NT2/D1 (cell line): ENCODE measurements at regions not wholly inside any gene's neighbourhood (a gene's known extent, or its start where the extent isn't known, plus 50 kb on each side); places are given as distances from the start of the nearest gene placed in this dataset.

Experiments used
- DNase-seq: peaks from one replicate; pipeline ENCODE4 v3.0.0-alpha.2; 2011; ENCODE audit warnings: low read depth, low spot score
- H3K27me3 ChIP-seq: 2 replicates; pipeline ENCODE4 v1.6.0; 2011; ENCODE audit warnings: mild to moderate bottlenecking; ENCODE audit not compliant: insufficient read length, insufficient read depth
- H3K36me3 ChIP-seq: 2 replicates; pipeline ENCODE4 v1.6.1; 2011; ENCODE audit warnings: mild to moderate bottlenecking, low read length, mixed read lengths; ENCODE audit not compliant: insufficient read depth, insufficient read length
- H3K4me1 ChIP-seq: 2 replicates; pipeline ENCODE4 v1.5.1; 2011; ENCODE audit not compliant: insufficient read depth, insufficient read length
- H3K4me3 ChIP-seq: 2 replicates; pipeline ENCODE4 v1.5.1; 2011; ENCODE audit warnings: low read depth; ENCODE audit not compliant: insufficient read length
- H3K9ac ChIP-seq: 2 replicates; pipeline ENCODE4 v1.6.0; 2011; ENCODE audit warnings: low read depth; ENCODE audit not compliant: insufficient read length
- H3K9me3 ChIP-seq: 2 replicates; pipeline ENCODE4 v1.5.1; 2011; ENCODE audit warnings: mild to moderate bottlenecking, low read length; ENCODE audit not compliant: insufficient read depth
- SUZ12 ChIP-seq: IDR thresholded peaks from 2 replicates; pipeline ENCODE4 v1.6.1; 2011; ENCODE audit not compliant: insufficient read length, insufficient read depth; ENCODE audit errors: extremely low read depth
- YY1 ChIP-seq: IDR thresholded peaks from 2 replicates; pipeline ENCODE4 v1.6.1; 2011; ENCODE audit not compliant: insufficient read length, insufficient read depth
- ZNF274 ChIP-seq: IDR thresholded peaks from 2 replicates; pipeline ENCODE4 v1.6.1; 2011; ENCODE audit warnings: mild to moderate bottlenecking, low read depth, low read length

DNA sequence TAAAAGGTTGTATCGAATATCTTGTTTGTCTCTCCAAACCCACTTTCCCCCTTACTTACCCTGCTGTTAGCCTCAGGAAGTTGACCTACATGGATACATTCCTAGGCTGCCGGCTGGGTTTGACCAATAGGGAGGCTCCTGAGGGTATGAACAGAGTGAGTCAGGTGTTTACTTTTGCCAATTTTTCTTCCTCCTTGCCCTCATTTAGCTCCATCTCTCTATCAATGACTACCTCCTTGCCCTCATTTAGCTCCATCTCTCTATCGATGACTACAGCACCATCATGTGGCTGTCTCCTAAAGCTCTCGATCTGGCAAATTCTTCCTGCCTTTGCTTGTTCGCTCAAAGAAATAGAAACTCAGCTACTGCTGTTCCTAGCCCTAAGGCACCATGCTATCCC is 571.9 kb upstream of the CRIM1 start:
- no peak overlapping the region for H3K9ac ChIP-seq
- H3K9me3 ChIP-seq, result peaks cover 9% of the 10 kb centered on the region; the same call in 1 of the 2 replicates
- H3K4me1 ChIP-seq, result no peaks in the 10 kb centered on the region
- H3K4me3 ChIP-seq, result no peak overlapping the region
- no peaks in the 10 kb centered on the region for H3K27me3 ChIP-seq
- no peaks in the 10 kb centered on the region for H3K36me3 ChIP-seq
- no peak for DNase-seq
- no peak for TF ChIP-seq ZNF274
- no peak for TF ChIP-seq YY1

DNA sequence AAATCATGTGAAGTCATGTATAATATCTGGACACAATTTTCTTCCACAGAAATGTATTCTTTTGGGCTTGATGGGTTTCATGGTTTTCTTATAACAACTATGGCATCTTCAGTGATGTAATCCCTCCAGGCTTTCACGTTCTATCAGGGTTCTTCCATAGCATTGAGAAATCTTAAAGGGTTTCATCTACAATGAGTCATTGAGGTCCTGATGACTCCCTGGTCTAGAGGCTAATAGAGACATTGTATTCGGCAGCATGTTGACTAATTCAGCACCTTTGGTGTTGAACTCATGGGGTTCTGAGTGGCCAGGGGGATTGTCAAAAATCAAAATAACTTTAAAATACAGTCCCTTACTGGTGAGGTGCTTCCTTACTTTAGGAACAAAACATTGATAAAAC is 614.0 kb upstream of the CRIM1 start:
- Histone ChIP-seq H3K4me1 (no peaks in the 10 kb centered on the region), H3K4me3 (no peak overlapping the region), H3K9me3 (no peaks in the 10 kb centered on the region), H3K27me3 (no peaks in the 10 kb centered on the region), H3K36me3 (no peaks in the 10 kb centered on the region), H3K9ac (no peak overlapping the region)
- no peak for TF ChIP-seq SUZ12
- no peak for TF ChIP-seq YY1
- no peak for TF ChIP-seq ZNF274
- DNase-seq, result no peak

DNA sequence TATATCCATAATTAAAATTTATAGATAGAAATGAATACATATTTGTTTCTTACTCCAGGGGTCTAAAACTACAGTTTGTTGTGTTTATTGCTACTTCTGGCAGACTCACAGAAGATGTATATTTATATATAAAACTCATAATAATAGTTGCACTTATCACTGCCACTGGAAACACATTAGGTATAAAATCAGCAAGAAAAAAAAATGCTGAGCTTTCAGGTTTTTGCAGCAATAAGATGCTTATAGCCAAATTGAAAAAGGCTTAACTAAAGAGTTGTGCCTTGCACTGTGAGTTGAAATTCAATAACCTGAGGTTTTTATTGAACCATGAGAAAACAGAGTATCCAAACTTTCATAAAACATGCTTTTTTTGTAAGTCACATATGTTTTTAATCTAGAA is 623.9 kb upstream of the CRIM1 start:
- H3K27me3 ChIP-seq, result no peaks in the 10 kb centered on the region
- no peak for TF ChIP-seq SUZ12
- TF ChIP-seq YY1, result no peak
- no peak for TF ChIP-seq ZNF274
- H3K9me3 ChIP-seq, result no peaks in the 10 kb centered on the region
- H3K4me3 ChIP-seq, result no peak overlapping the region
- H3K9ac ChIP-seq, result no peak overlapping the region
- no peaks in the 10 kb centered on the region for H3K4me1 ChIP-seq
- no peak for DNase-seq
- H3K36me3 ChIP-seq, result no peaks in the 10 kb centered on the region

DNA sequence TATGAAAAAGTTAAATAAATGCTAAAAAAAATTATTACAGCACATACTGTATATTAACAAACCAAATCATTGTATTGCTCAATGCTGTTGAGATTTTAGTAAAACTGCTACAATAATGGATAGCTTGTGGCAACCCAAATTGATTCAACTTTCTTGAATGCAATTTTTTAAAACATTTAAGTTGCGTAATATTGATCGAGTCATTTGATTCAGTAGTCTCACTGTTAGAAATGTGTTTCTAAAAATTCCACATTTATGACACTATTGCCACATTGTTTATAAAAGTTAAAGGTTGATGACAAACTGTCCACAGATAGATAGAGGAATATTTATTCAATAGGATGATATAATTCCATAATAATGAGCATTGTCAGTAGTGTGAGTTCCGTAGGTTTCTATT is 640.7 kb upstream of the CRIM1 start:
- no peaks in the 10 kb centered on the region for H3K27me3 ChIP-seq
- TF ChIP-seq YY1 (no peak), SUZ12 (no peak)
- H3K4me1 ChIP-seq, result no peaks in the 10 kb centered on the region
- no peaks in the 10 kb centered on the region for H3K9me3 ChIP-seq
- no peak for DNase-seq
- H3K36me3 ChIP-seq, result no peaks in the 10 kb centered on the region
- no peak overlapping the region for H3K4me3 ChIP-seq
- no peak overlapping the region for H3K9ac ChIP-seq

DNA sequence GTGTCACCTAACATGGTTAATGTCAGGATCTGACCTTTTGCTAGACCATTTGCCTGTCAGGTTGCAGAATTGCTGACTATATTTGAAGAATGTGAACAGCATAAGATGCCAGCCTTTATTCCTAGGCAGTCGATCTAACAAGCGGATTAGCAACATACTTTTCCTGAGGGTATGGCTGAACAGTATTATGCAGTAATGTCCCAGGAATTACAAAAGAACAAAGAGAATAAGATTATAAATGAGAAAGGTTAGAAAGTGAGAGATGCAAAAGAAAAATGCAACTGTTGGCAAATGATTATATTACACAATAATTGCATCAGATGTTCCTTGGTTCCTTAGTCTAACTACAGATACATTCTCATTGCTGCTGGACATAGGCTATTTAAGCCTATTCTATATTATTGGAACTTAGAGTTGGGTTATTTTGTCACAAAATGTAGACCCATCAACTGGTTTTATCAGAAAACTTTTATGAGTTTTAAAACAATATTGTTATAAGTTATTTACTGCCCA is 647.1 kb upstream of the CRIM1 start:
- Histone ChIP-seq H3K9ac (no peak overlapping the region), H3K36me3 (no peaks in the 10 kb centered on the region), H3K27me3 (no peaks in the 10 kb centered on the region), H3K4me1 (no peaks in the 10 kb centered on the region), H3K9me3 (no peaks in the 10 kb centered on the region), H3K4me3 (no peak overlapping the region)
- TF ChIP-seq SUZ12 (no peak), ZNF274 (no peak), YY1 (no peak)
- DNase-seq, result no peak

DNA sequence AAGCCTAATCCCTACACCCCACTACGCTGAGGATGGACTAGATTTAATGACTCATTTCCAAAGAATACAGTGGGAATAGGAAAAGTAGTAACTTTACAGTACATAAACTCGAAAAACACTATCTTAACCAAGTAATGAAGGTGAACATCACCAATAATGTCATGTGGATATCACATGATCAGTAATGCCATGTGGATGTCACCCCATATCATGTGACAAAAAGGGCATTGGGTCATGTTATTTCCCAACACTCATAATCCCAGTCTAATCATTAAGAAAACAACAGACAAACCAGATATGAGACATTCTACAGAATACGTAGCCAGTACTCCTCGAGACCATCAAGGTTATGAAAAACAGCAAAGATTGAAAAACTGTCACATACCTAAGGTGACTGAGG is 667.3 kb upstream of the CRIM1 start:
- Histone ChIP-seq H3K27me3 (no peaks in the 10 kb centered on the region), H3K4me1 (no peaks in the 10 kb centered on the region), H3K9ac (no peak overlapping the region), H3K4me3 (no peak overlapping the region), H3K9me3 (no peaks in the 10 kb centered on the region), H3K36me3 (no peaks in the 10 kb centered on the region)
- DNase-seq, result no peak
- TF ChIP-seq YY1 (no peak), ZNF274 (no peak), SUZ12 (no peak)

DNA sequence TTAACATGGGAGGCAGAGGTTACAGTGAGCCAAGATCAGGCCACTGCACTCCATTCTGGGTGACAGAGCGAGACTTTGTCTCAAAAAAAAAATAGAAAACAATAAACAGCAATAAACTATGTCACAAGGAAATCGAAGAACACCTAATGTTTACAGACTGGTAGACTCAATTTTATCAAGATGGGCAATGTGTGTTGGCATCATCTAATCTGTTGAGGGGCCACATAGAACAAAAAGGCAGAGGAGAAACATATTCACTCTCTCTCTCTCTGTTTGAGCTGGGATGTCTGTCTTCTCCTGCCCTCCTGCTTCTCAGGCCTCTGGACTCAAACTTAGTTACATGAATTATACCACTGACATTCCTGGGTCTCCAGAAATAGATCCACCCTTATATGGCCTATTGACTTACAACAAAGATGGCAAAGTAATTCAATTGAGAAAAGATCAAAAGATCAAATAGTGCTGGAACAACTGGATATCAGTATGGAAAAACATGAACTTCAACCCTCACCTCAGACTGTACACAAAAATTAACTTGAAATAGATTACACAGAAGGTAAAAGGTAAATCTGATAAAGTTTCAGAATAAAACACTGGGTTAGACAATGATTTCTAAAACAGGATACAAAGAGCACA is 703.8 kb upstream of the CRIM1 start:
- TF ChIP-seq YY1, result no peak
- no peak for TF ChIP-seq ZNF274
- no peak for TF ChIP-seq SUZ12
- DNase-seq, result no peak
- Histone ChIP-seq H3K4me1 (no peaks in the 10 kb centered on the region), H3K9ac (no peak overlapping the region), H3K9me3 (no peaks in the 10 kb centered on the region), H3K27me3 (no peaks in the 10 kb centered on the region), H3K4me3 (no peak overlapping the region), H3K36me3 (no peaks in the 10 kb centered on the region)
